WTC11 (cell line): ENCODE measurements at regions not wholly inside any gene's neighbourhood (a gene's known extent, or its start where the extent isn't known, plus 50 kb on each side); places are given as distances from the start of the nearest gene placed in this dataset.

Source experiments
- TF ChIP-seq, protein P1 (sequence below): sonication (generic); formaldehyde crosslinking; IDR thresholded peaks from 2 replicates; pipeline ENCODE4 v1.8.1; 2023; ENCODE audit warnings: mild to moderate bottlenecking, moderate library complexity, missing genetic modification reagents
- TF ChIP-seq, protein P2 (sequence below): sonication (generic); formaldehyde crosslinking; IDR thresholded peaks from 2 replicates; pipeline ENCODE4 v1.8.1; 2022; ENCODE audit warnings: mild to moderate bottlenecking, missing genetic modification reagents, moderate library complexity, borderline replicate concordance
- TF ChIP-seq, protein P3 (sequence below): sonication (generic); formaldehyde crosslinking; IDR thresholded peaks from 2 replicates; pipeline ENCODE4 v1.8.1; 2023; ENCODE audit warnings: mild to moderate bottlenecking, missing genetic modification reagents, moderate library complexity
- TF ChIP-seq, protein P4 (sequence below): fragments of 200-600 bp; IDR thresholded peaks from 2 replicates; pipeline ENCODE4 v1.8.0; 2022; ENCODE audit warnings: antibody characterized with exemption

DNA sequence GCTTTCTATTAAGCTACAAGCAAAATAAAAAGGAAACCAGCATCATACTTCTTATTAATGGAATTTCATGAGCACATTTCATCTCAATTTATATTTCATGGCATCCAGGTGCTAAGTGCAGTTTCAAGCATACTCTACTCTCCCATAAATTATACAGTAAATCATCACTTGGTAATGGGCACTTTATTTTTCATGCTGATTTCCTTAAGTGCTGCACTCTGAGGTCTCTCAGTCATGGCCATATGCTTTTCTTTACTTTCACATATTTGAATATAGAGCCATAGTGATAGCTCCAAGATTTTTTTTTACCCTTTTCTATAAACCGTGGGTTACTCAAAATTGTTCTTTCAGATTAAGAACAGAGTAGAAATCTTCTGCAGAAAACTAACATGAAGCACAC, 1505.7 kb upstream of the CADM2 start:
- TF ChIP-seq, protein P1, sequence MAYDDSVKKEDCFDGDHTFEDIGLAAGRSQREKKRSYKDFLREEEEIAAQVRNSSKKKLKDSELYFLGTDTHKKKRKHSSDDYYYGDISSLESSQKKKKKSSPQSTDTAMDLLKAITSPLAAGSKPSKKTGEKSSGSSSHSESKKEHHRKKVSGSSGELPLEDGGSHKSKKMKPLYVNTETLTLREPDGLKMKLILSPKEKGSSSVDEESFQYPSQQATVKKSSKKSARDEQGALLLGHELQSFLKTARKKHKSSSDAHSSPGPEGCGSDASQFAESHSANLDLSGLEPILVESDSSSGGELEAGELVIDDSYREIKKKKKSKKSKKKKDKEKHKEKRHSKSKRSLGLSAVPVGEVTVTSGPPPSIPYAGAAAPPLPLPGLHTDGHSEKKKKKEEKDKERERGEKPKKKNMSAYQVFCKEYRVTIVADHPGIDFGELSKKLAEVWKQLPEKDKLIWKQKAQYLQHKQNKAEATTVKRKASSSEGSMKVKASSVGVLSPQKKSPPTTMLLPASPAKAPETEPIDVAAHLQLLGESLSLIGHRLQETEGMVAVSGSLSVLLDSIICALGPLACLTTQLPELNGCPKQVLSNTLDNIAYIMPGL (CRISPR knock-in tag) = no peak
- TF ChIP-seq, protein P2, sequence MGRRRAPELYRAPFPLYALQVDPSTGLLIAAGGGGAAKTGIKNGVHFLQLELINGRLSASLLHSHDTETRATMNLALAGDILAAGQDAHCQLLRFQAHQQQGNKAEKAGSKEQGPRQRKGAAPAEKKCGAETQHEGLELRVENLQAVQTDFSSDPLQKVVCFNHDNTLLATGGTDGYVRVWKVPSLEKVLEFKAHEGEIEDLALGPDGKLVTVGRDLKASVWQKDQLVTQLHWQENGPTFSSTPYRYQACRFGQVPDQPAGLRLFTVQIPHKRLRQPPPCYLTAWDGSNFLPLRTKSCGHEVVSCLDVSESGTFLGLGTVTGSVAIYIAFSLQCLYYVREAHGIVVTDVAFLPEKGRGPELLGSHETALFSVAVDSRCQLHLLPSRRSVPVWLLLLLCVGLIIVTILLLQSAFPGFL (CRISPR knock-in tag) = no peak
- TF ChIP-seq, protein P3, sequence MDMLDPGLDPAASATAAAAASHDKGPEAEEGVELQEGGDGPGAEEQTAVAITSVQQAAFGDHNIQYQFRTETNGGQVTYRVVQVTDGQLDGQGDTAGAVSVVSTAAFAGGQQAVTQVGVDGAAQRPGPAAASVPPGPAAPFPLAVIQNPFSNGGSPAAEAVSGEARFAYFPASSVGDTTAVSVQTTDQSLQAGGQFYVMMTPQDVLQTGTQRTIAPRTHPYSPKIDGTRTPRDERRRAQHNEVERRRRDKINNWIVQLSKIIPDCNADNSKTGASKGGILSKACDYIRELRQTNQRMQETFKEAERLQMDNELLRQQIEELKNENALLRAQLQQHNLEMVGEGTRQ (CRISPR knock-in tag) = no peak
- TF ChIP-seq, protein P4, sequence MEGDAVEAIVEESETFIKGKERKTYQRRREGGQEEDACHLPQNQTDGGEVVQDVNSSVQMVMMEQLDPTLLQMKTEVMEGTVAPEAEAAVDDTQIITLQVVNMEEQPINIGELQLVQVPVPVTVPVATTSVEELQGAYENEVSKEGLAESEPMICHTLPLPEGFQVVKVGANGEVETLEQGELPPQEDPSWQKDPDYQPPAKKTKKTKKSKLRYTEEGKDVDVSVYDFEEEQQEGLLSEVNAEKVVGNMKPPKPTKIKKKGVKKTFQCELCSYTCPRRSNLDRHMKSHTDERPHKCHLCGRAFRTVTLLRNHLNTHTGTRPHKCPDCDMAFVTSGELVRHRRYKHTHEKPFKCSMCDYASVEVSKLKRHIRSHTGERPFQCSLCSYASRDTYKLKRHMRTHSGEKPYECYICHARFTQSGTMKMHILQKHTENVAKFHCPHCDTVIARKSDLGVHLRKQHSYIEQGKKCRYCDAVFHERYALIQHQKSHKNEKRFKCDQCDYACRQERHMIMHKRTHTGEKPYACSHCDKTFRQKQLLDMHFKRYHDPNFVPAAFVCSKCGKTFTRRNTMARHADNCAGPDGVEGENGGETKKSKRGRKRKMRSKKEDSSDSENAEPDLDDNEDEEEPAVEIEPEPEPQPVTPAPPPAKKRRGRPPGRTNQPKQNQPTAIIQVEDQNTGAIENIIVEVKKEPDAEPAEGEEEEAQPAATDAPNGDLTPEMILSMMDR = no peak
